ENCODE measurements at regions not wholly inside any gene's neighbourhood (a gene's known extent, or its start where the extent isn't known, plus 50 kb on each side); places are given as distances from the start of the nearest gene placed in this dataset.

DNA sequence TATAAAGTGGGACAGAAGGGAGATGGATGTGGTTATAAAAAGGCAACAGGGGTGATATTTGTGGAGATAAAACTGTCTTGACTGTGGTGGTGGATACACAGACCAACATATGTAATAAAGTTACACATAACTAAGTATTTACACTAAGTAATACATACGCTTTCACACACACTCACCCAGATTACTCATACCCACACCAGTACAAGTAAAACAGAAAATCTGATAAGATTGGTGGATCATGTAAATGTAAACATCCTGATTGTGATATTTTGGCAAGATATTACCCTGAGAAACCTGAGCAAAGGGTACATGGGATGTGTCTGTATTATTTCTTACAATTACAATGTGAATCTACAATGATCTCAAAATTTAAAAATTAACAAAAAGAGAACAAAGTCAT, 53.3 kb upstream of the SLIT3 start:
- H3K4me1 Mint-ChIP-seq: no peaks in the 10 kb centered on the region
- H3K4me3 Mint-ChIP-seq: no peak overlapping the region
- no peak overlapping the region for H3K27ac Mint-ChIP-seq
- ATAC-seq: no peak
- no peak for DNase-seq (ENCODE audit: low spot score)
- no peaks in the 10 kb centered on the region for H3K9me3 Mint-ChIP-seq
- POLR2A ChIA-PET: no interaction called here
- TF ChIP-seq, protein P1, sequence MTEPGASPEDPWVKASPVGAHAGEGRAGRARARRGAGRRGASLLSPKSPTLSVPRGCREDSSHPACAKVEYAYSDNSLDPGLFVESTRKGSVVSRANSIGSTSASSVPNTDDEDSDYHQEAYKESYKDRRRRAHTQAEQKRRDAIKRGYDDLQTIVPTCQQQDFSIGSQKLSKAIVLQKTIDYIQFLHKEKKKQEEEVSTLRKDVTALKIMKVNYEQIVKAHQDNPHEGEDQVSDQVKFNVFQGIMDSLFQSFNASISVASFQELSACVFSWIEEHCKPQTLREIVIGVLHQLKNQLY (CRISPR knock-in tag; IDR thresholded peaks at IDR 0.05): no peak
- no peak for TF ChIP-seq ATF1 (CRISPR knock-in tag; IDR thresholded peaks at IDR 0.05)
- no peak for TF ChIP-seq EMX1 (CRISPR knock-in tag; IDR thresholded peaks at IDR 0.05)
- TF ChIP-seq MXD4 (CRISPR knock-in tag; IDR thresholded peaks at IDR 0.05; ENCODE audit: borderline replicate concordance): no peak
- TF ChIP-seq, protein P2, sequence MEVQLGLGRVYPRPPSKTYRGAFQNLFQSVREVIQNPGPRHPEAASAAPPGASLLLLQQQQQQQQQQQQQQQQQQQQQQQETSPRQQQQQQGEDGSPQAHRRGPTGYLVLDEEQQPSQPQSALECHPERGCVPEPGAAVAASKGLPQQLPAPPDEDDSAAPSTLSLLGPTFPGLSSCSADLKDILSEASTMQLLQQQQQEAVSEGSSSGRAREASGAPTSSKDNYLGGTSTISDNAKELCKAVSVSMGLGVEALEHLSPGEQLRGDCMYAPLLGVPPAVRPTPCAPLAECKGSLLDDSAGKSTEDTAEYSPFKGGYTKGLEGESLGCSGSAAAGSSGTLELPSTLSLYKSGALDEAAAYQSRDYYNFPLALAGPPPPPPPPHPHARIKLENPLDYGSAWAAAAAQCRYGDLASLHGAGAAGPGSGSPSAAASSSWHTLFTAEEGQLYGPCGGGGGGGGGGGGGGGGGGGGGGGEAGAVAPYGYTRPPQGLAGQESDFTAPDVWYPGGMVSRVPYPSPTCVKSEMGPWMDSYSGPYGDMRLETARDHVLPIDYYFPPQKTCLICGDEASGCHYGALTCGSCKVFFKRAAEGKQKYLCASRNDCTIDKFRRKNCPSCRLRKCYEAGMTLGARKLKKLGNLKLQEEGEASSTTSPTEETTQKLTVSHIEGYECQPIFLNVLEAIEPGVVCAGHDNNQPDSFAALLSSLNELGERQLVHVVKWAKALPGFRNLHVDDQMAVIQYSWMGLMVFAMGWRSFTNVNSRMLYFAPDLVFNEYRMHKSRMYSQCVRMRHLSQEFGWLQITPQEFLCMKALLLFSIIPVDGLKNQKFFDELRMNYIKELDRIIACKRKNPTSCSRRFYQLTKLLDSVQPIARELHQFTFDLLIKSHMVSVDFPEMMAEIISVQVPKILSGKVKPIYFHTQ (CRISPR knock-in tag; IDR thresholded peaks at IDR 0.05): no peak
- no peak for TF ChIP-seq ELF4 (CRISPR knock-in tag; IDR thresholded peaks at IDR 0.05; ENCODE audit: low read depth)
- no peak for TF ChIP-seq CREB1 (CRISPR knock-in tag; IDR thresholded peaks at IDR 0.05)
- TF ChIP-seq SP1 (CRISPR knock-in tag; conservative IDR thresholded peaks at IDR 0.05): no peak
- H3K36me3 Mint-ChIP-seq: no peaks in the 10 kb centered on the region
- CTCF ChIA-PET: no interaction called here
- H3K27me3 Mint-ChIP-seq (ENCODE audit: low read depth): no peaks in the 10 kb centered on the region

DNA sequence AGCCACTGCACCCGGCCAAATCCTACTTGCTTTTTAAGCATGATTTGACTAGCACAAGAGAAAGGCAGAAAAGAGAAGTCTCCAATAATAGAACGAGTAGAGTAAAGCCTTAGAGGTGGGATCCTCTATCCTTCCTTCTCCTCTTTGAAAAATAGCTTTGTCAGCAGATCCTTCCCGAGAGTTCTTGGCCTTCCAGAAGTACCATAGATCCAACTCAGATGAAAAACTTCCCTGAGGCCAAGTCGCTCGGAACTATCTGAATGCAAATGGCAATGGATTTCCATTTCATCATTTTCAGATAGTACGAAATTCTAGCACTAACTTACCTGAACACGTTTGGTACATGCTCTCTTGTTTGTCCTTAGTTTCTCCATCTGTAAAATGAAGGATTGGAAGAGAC, 52.0 kb upstream of the SLIT3 start:
- no peak for ATAC-seq
- Mint-ChIP-seq H3K36me3 (no peaks in the 10 kb centered on the region), H3K4me1 (no peaks in the 10 kb centered on the region), H3K9me3 (no peaks in the 10 kb centered on the region), H3K27ac (no peak overlapping the region), H3K4me3 (no peak overlapping the region), H3K27me3 (ENCODE audit: low read depth) (no peaks in the 10 kb centered on the region; the same call in 1 of the 2 replicates)
- ChIA-PET POLR2A (no interaction called here), CTCF (no interaction called here)
- no peak for DNase-seq (ENCODE audit: low spot score)
- TF ChIP-seq, protein P2 (CRISPR knock-in tag; IDR thresholded peaks at IDR 0.05): no peak
- TF ChIP-seq SP1 (CRISPR knock-in tag; conservative IDR thresholded peaks at IDR 0.05) (no peak), RORB (CRISPR knock-in tag; IDR thresholded peaks at IDR 0.05) (no peak), NR1H2 (CRISPR knock-in tag; IDR thresholded peaks at IDR 0.05) (no peak), FOXP1 (CRISPR knock-in tag; IDR thresholded peaks at IDR 0.05; ENCODE audit: borderline replicate concordance) (no peak), JAZF1 (CRISPR knock-in tag; IDR thresholded peaks at IDR 0.05) (no peak), ZNF317 (CRISPR knock-in tag; IDR thresholded peaks at IDR 0.05; ENCODE audit: borderline replicate concordance, low read depth) (no peak), ZNF396 (CRISPR knock-in tag; IDR thresholded peaks at IDR 0.05; ENCODE audit: borderline replicate concordance) (no peak)
- TF ChIP-seq, protein P1 (CRISPR knock-in tag; IDR thresholded peaks at IDR 0.05): no peak
- TF ChIP-seq, protein P3, sequence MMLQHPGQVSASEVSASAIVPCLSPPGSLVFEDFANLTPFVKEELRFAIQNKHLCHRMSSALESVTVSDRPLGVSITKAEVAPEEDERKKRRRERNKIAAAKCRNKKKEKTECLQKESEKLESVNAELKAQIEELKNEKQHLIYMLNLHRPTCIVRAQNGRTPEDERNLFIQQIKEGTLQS (CRISPR knock-in tag; conservative IDR thresholded peaks at IDR 0.05): no peak
- TF ChIP-seq, protein P4, sequence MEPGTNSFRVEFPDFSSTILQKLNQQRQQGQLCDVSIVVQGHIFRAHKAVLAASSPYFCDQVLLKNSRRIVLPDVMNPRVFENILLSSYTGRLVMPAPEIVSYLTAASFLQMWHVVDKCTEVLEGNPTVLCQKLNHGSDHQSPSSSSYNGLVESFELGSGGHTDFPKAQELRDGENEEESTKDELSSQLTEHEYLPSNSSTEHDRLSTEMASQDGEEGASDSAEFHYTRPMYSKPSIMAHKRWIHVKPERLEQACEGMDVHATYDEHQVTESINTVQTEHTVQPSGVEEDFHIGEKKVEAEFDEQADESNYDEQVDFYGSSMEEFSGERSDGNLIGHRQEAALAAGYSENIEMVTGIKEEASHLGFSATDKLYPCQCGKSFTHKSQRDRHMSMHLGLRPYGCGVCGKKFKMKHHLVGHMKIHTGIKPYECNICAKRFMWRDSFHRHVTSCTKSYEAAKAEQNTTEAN (CRISPR knock-in tag; IDR thresholded peaks at IDR 0.05): no peak

All from WTC11 (cell line).